Heart left ventricle (tissue), 16 donors: ENCODE measurements at regions not wholly inside any gene's neighbourhood (a gene's known extent, or its start where the extent isn't known, plus 50 kb on each side); places are given as distances from the start of the nearest gene placed in this dataset.

Source experiments
- ATAC-seq, 4 donors: fragments of 200-7000 bp; cut with Tn5 transposase; one replicate each; pipeline ENCODE4 v1.9.1; 2020 to 2022; ENCODE audit warnings: moderate library complexity in 4 of 4, mild to moderate bottlenecking in 3 of 4, moderate number of reproducible peaks in 1 of 4
- DNase-seq, 5 donors: peaks; one replicate each; pipeline ENCODE4 v3.0.0-alpha.2; 2020
- H3K27ac ChIP-seq, 12 donors: fragments of 200-600 bp; sonication (generic) in 4 of 12; one replicate each; pipeline versions ENCODE4 v1.5.0 to v1.8.0; 2016 to 2022; ENCODE audit warnings: mild to moderate bottlenecking in 2 of 12
- H3K27me3 ChIP-seq, 9 donors: fragments of 200-600 bp; sonication (generic) in 2 of 9; one replicate each; pipeline versions ENCODE4 v1.5.1 to v1.8.0; 2016 to 2022; ENCODE audit warnings: mild to moderate bottlenecking in 3 of 9
- H3K36me3 ChIP-seq, 9 donors: fragments of 200-600 bp; sonication (generic) in 2 of 9; one replicate each; pipeline versions ENCODE4 v1.5.0 to v1.8.0; 2018 to 2022; ENCODE audit warnings: mild to moderate bottlenecking in 2 of 9
- H3K4me1 ChIP-seq, 12 donors: fragments of 200-600 bp; sonication (generic) in 4 of 12; one replicate each; pipeline versions ENCODE4 v1.5.0 to v1.8.0; 2016 to 2022; ENCODE audit warnings: mild to moderate bottlenecking in 3 of 12
- H3K4me3 ChIP-seq, 12 donors: fragments of 200-600 bp; sonication (generic) in 4 of 12; one replicate each; pipeline versions ENCODE4 v1.5.0 to v1.8.0; 2017 to 2022; ENCODE audit warnings: mild to moderate bottlenecking in 9 of 12, moderate library complexity in 4 of 12
- H3K9me3 ChIP-seq, 12 donors: fragments of 200-600 bp; sonication (generic) in 4 of 12; one replicate each; pipeline versions ENCODE4 v1.5.0 to v1.8.0; 2016 to 2022; ENCODE audit warnings: mild to moderate bottlenecking in 1 of 12
- CTCF ChIP-seq, 12 donors: fragments of 200-600 bp; sonication (generic) in 4 of 12; IDR thresholded peaks; one replicate each; pipeline versions ENCODE4 v1.5.0 to v1.8.0; 2018 to 2022; ENCODE audit warnings: antibody characterized with exemption in 12 of 12, mild to moderate bottlenecking in 5 of 12
- POLR2A ChIP-seq, 2 donors: fragments of 450-650 bp; IDR thresholded peaks; one replicate each; pipeline ENCODE4 v1.6.1; 2017; ENCODE audit warnings: antibody characterized with exemption in 2 of 2, mild to moderate bottlenecking in 2 of 2, moderate library complexity in 2 of 2
- WGBS, 4 donors: extraction: QIAGEN DNeasy Blood & Tissue Kit in 2 of 4; methylation state at CpG; one replicate each; pipeline versions ENCODE4 v1.1.5 to v1.1.7; 2013 to 2018; 5-methylcytosine and 5-hydroxymethylcytosine counted together
- intact Hi-C, 10 donors: fragments of 100-400 bp; cut with DNase I; formaldehyde crosslinking; loops; one replicate each; pipeline versions ENCODE4 v1.11.1 to v1.14.2; 2022
- donor health status: ischemic (EF 13 %, LVEDD 7.1; RV severe dilation, severe dysfunction).
- donor health status: healthy with polysubstance abuse.
- donor health status: DM: no; HTN: yes; CAD: no.
- donor health status: DM: no; HTN: no; CAD: no.
- donor health status: ischemic (EF 25% LVEDD 6.9; RV normal size, moderate dysfunction).
- donor health status: ischemic (EF 25% LVEDD 5.7; RV mildly dilated, moderate dysfunction).
- donor health status: healthy.
- donor health status: DM: yes; HTN: yes; CAD: no.
- donor health status: ischemic (EF 35%, LVEDD 5.7; RV mildly dilated, moderate dysfunction).
- donor health status: nonischemic (EF 11% LVEDD 7.7; RV severe dilation, severe dysfunction).
- donor health status: DM: yes; HTN: yes; CAD: no.
- donor health status: PGD.
- donor health status: ischemic (EF 29% LVEDD 5.4; RV normal size, mild dysfunction).
- donor health status: nonischemic (EF 23%, LVEDD 6.1; RV moderate dilation, normal function).

- Histone ChIP-seq H3K9me3 (no peaks in the 10 kb centered on the region), H3K27ac (no peak overlapping the region), H3K27me3 (no peaks in the 10 kb centered on the region), H3K4me1 (no peaks in the 10 kb centered on the region), H3K4me3 (no peak overlapping the region), H3K36me3 (no peaks in the 10 kb centered on the region)
- DNase-seq (no peak), ATAC-seq (no peak)
- TF ChIP-seq CTCF (IDR thresholded peaks at IDR 0.05): no peak
- TF ChIP-seq POLR2A (IDR thresholded peaks at IDR 0.05): no peak
- intact Hi-C loops: loop anchor here in 1 of 10 donors (10.0 kb wide), 2 partner anchors 63 to 67 kb away; no protein-coding TSS in a partner anchor
- 87 to 93% (median 92%) methylated on average over 5 of the region's 5 CpGs for WGBS, 4 donors
Measured at GRCh38 chr7:110337646-110338045, 753.3 kb upstream of the LRRN3 start.

GRCh38 chr7:110347081-110347480, 743.8 kb upstream of the LRRN3 start:
- H3K27ac ChIP-seq: no peak overlapping the region
- ATAC-seq (no peak), DNase-seq (no peak)
- 87 to 92% (median 88%) methylated on average over 3 of the region's 3 CpGs for WGBS, 4 donors
- TF ChIP-seq POLR2A (IDR thresholded peaks at IDR 0.05) (no peak), CTCF (IDR thresholded peaks at IDR 0.05) (no peak)
- H3K4me1 ChIP-seq: no peaks in the 10 kb centered on the region
- intact Hi-C loops: no loop called here
- H3K27me3 ChIP-seq: no peaks in the 10 kb centered on the region
- no peak overlapping the region for H3K4me3 ChIP-seq
- H3K36me3 ChIP-seq: no peaks in the 10 kb centered on the region
- peaks cover 0 to 20% (median 2%) of the 10 kb centered on the region in 12 donors for H3K9me3 ChIP-seq

GRCh38 chr7:110356438-110356837, 734.5 kb upstream of the LRRN3 start:
- H3K27ac ChIP-seq: no peak overlapping the region
- no peak for TF ChIP-seq CTCF (IDR thresholded peaks at IDR 0.05)
- TF ChIP-seq POLR2A (IDR thresholded peaks at IDR 0.05): no peak
- H3K4me3 ChIP-seq: no peak overlapping the region
- H3K27me3 ChIP-seq: no peaks in the 10 kb centered on the region
- intact Hi-C loops: no loop called here
- DNase-seq: peak in 1 of 5 donors; percentile 44
- H3K9me3 ChIP-seq: peaks cover 0 to 24% (median 1%) of the 10 kb centered on the region in 12 donors
- WGBS, 4 donors: 79 to 93% (median 82%) methylated on average over 8 of the region's 8 CpGs
- ATAC-seq: no peak
- H3K36me3 ChIP-seq: no peaks in the 10 kb centered on the region
- no peaks in the 10 kb centered on the region for H3K4me1 ChIP-seq

- Histone ChIP-seq H3K27me3 (no peaks in the 10 kb centered on the region), H3K36me3 (no peaks in the 10 kb centered on the region), H3K4me1 (no peaks in the 10 kb centered on the region), H3K4me3 (no peak overlapping the region), H3K27ac (no peak overlapping the region), H3K9me3 (peaks cover 0 to 13% (median 0%) of the 10 kb centered on the region in 12 donors)
- intact Hi-C loops: no loop called here
- DNase-seq (no peak), ATAC-seq (no peak)
- TF ChIP-seq CTCF (IDR thresholded peaks at IDR 0.05) (no peak), POLR2A (IDR thresholded peaks at IDR 0.05) (no peak)
- 83 to 90% (median 88%) methylated on average over 1 of the region's 1 CpG for whole genome bisulfite sequencing, 4 donors
Measured at GRCh38 chr7:110358028-110358427, 732.9 kb upstream of the LRRN3 start.
